DOHH2 (cell line): ENCODE measurements at regions not wholly inside any gene's neighbourhood (a gene's known extent, or its start where the extent isn't known, plus 50 kb on each side); places are given as distances from the start of the nearest gene placed in this dataset.

Experiments
- H3F3A ChIP-seq: fragments of 200-600 bp; sonication (generic), shearing (Covaris generic); 2 replicates; pipeline ENCODE4 v1.6.0; 2016; ENCODE audit warnings: antibody characterized with exemption, mild to moderate bottlenecking; ENCODE audit not compliant: control insufficient read depth, insufficient read depth
- H3K27ac ChIP-seq: fragments of 200-600 bp; sonication (generic); 2 replicates; pipeline ENCODE4 v1.5.1; 2014; ENCODE audit warnings: low read depth, mild to moderate bottlenecking, low read length, moderate library complexity
- H3K27me3 ChIP-seq: fragments of 200-600 bp; sonication (generic); 2 replicates; pipeline ENCODE4 v1.6.1; 2014; ENCODE audit warnings: mild to moderate bottlenecking, low read length, mixed read lengths; ENCODE audit not compliant: control insufficient read depth
- H3K36me3 ChIP-seq: fragments of 200-600 bp; sonication (generic); 2 replicates; pipeline ENCODE4 v1.6.1; 2014; ENCODE audit warnings: mild to moderate bottlenecking, low read length, moderate library complexity, mixed read lengths; ENCODE audit not compliant: control insufficient read depth
- H3K4me1 ChIP-seq: fragments of 200-600 bp; sonication (generic); 2 replicates; pipeline ENCODE4 v1.6.1; 2014; ENCODE audit warnings: mild to moderate bottlenecking, low read length, mixed read lengths; ENCODE audit not compliant: control insufficient read depth
- H3K4me2 ChIP-seq: fragments of 200-600 bp; sonication (generic); 2 replicates; pipeline ENCODE4 v1.6.0; 2014; ENCODE audit warnings: mild to moderate bottlenecking, low read length, moderate library complexity
- H3K4me3 ChIP-seq: fragments of 200-600 bp; sonication (generic); 2 replicates; pipeline ENCODE4 v1.5.1; 2014; ENCODE audit warnings: mild to moderate bottlenecking, low read length, mixed read lengths
- H3K79me2 ChIP-seq: fragments of 200-600 bp; sonication (generic); 2 replicates; pipeline ENCODE4 v1.6.1; 2014; ENCODE audit warnings: mild to moderate bottlenecking, low read length, mixed read lengths; ENCODE audit not compliant: control insufficient read depth
- H3K9me2 ChIP-seq: fragments of 200-600 bp; sonication (generic); replicated peaks from 2 replicates; pipeline ENCODE4 v1.6.1; 2014; ENCODE audit warnings: mild to moderate bottlenecking, low read length, mixed read lengths; ENCODE audit not compliant: control insufficient read depth
- H3K9me3 ChIP-seq: fragments of 200-600 bp; sonication (generic); 2 replicates; pipeline ENCODE4 v1.6.1; 2014; ENCODE audit warnings: antibody characterized with exemption, low read length, mixed read lengths; ENCODE audit not compliant: control insufficient read depth, insufficient read depth
- H4K20me1 ChIP-seq: fragments of 200-600 bp; sonication (generic); 2 replicates; pipeline ENCODE4 v1.6.0; 2014; ENCODE audit warnings: low read depth, mild to moderate bottlenecking, antibody characterized with exemption, low read length, moderate library complexity; ENCODE audit not compliant: control insufficient read depth, insufficient read depth
- CTCF ChIP-seq: fragments of 200-600 bp; sonication (generic); IDR thresholded peaks from one replicate; pipeline ENCODE4 v1.5.1; 2014; ENCODE audit warnings: antibody characterized with exemption, mild to moderate bottlenecking, low read depth, low read length; ENCODE audit not compliant: poor library complexity, severe bottlenecking
- EZH2phosphoT487 ChIP-seq: fragments of 200-600 bp; sonication (generic); IDR thresholded peaks from 2 replicates; pipeline ENCODE4 v1.6.1; 2017; ENCODE audit warnings: borderline replicate concordance, mild to moderate bottlenecking, antibody characterized with exemption, low read length, moderate library complexity, mixed read lengths

DNA sequence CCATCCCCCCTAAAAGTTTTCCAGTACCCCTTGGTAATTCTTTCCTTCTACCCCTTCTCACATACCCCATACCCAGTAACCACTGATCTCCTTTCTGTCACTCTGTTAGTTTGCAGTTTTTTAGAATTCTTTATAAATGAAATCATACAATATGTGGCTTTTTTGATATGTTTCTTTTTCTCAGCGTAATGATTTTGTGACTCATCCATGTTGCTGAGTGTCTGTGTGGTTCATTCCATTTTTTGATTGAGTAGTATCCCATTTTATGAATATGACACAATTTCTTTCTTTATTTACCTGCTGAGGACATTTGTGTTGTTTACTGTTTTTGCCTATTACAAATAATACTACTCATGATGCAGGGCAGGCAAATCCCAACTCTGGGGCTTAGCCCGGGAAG is 1605.3 kb downstream of the BRINP3 start:
- Histone ChIP-seq H4K20me1 (no peaks in the 10 kb centered on the region), H3K4me3 (no peak overlapping the region), H3K4me1 (no peaks in the 10 kb centered on the region), H3K27me3 (no peaks in the 10 kb centered on the region), H3K36me3 (no peaks in the 10 kb centered on the region), H3F3A (no peaks in the 10 kb centered on the region), H3K4me2 (no peak overlapping the region), H3K9me3 (no peaks in the 10 kb centered on the region), H3K9me2 (no peaks in the 10 kb centered on the region), H3K27ac (no peak overlapping the region), H3K79me2 (no peaks in the 10 kb centered on the region)
- TF ChIP-seq CTCF (no peak), EZH2phosphoT487 (no peak)

- Histone ChIP-seq H3F3A (no peaks in the 10 kb centered on the region), H3K9me2 (no peaks in the 10 kb centered on the region), H3K4me1 (no peaks in the 10 kb centered on the region), H3K36me3 (no peaks in the 10 kb centered on the region), H3K4me3 (no peak overlapping the region), H3K27ac (no peak overlapping the region), H3K79me2 (no peaks in the 10 kb centered on the region), H3K27me3 (no peaks in the 10 kb centered on the region), H3K4me2 (no peak overlapping the region), H4K20me1 (no peaks in the 10 kb centered on the region), H3K9me3 (no peaks in the 10 kb centered on the region)
- TF ChIP-seq CTCF = no peak
- no peak for TF ChIP-seq EZH2phosphoT487
These were observed 1600.0 kb downstream of the BRINP3 start for GRCh38 chr1:188877668-188878067.

- H3K79me2 ChIP-seq = no peaks in the 10 kb centered on the region
- no peaks in the 10 kb centered on the region for H3K27me3 ChIP-seq
- no peaks in the 10 kb centered on the region for H3K9me2 ChIP-seq
- no peaks in the 10 kb centered on the region for H3F3A ChIP-seq
- no peaks in the 10 kb centered on the region for H3K9me3 ChIP-seq
- H3K4me2 ChIP-seq = no peak overlapping the region
- H3K36me3 ChIP-seq = no peaks in the 10 kb centered on the region
- TF ChIP-seq CTCF (no peak), EZH2phosphoT487 (no peak)
- H4K20me1 ChIP-seq = no peaks in the 10 kb centered on the region
- H3K4me1 ChIP-seq = no peaks in the 10 kb centered on the region
- no peak overlapping the region for H3K27ac ChIP-seq
- H3K4me3 ChIP-seq = no peak overlapping the region
These were observed 1589.3 kb downstream of the BRINP3 start for GRCh38 chr1:188888386-188888785.

DNA sequence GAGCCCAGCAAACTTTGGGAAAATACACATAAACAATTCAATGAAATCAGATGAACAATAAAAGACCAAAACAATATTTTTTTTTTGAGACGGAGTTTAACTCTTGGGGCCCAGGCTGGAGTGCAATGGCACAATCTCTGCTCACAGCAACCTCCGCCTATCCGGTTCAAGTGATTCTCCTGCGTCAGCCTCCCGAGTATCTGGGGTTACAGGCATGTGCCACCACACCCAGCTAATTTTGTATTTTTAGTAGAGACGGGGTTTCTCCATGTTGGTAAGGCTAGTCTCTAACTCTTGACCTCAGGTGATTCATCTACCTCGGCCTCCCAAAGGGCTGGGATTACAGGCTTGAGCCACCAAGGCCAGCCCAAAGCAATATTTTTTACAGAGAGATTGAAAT is 1588.5 kb downstream of the BRINP3 start:
- Histone ChIP-seq H3K36me3 (no peaks in the 10 kb centered on the region), H3K27me3 (no peaks in the 10 kb centered on the region), H3K79me2 (no peaks in the 10 kb centered on the region), H3F3A (no peaks in the 10 kb centered on the region), H4K20me1 (no peaks in the 10 kb centered on the region), H3K9me3 (no peaks in the 10 kb centered on the region), H3K4me2 (no peak overlapping the region), H3K9me2 (no peaks in the 10 kb centered on the region), H3K27ac (no peak overlapping the region), H3K4me3 (no peak overlapping the region), H3K4me1 (no peaks in the 10 kb centered on the region)
- TF ChIP-seq EZH2phosphoT487 = no peak
- TF ChIP-seq CTCF = no peak
